ENCODE measurements at regions not wholly inside any gene's neighbourhood (a gene's known extent, or its start where the extent isn't known, plus 50 kb on each side); places are given as distances from the start of the nearest gene placed in this dataset.

GRCh38 chr5:167525004-167525403 is 766.4 kb upstream of the WWC1 start:
- TF ChIP-seq CTCF (IDR thresholded peaks at IDR 0.05; ENCODE audit: extremely low read depth in 1 of 2, insufficient read depth in 1 of 2, low read depth in 1 of 2, low read length in 2 of 2) (no peak), POLR2A (IDR thresholded peaks at IDR 0.05; ENCODE audit: low read depth, low read length) (no peak)

Data from endothelial cell of umbilical vein (primary cell).